Duodenal mucosa (tissue), 2 donors: ENCODE measurements at regions not wholly inside any gene's neighbourhood (a gene's known extent, or its start where the extent isn't known, plus 50 kb on each side); places are given as distances from the start of the nearest gene placed in this dataset.

Experiments
- H3K27ac ChIP-seq: one replicate; pipeline ENCODE4 v1.7.0; 2013; ENCODE audit warnings: low read depth, low read length
- H3K27me3 ChIP-seq, 2 donors: one replicate each; pipeline ENCODE4 v1.7.0; 2013; ENCODE audit warnings: low read length in 2 of 2, control low read depth in 1 of 2; ENCODE audit not compliant: insufficient read depth in 2 of 2, control insufficient read depth in 1 of 2
- H3K36me3 ChIP-seq, 2 donors: one replicate each; pipeline ENCODE4 v1.7.0; 2013; ENCODE audit warnings: low read length in 2 of 2, control low read depth in 1 of 2; ENCODE audit not compliant: insufficient read depth in 2 of 2, control insufficient read depth in 1 of 2
- H3K4me1 ChIP-seq, 2 donors: one replicate each; pipeline ENCODE4 v1.7.0; 2013; ENCODE audit warnings: low read length in 2 of 2, control low read depth in 1 of 2; ENCODE audit not compliant: insufficient read depth in 2 of 2, control insufficient read depth in 1 of 2
- H3K4me3 ChIP-seq, 2 donors: one replicate each; pipeline ENCODE4 v1.7.0; 2013; ENCODE audit warnings: low read length in 2 of 2, low read depth in 1 of 2
- H3K9ac ChIP-seq, 2 donors: one replicate each; pipeline ENCODE4 v1.7.0; 2013; ENCODE audit warnings: low read length in 2 of 2, low read depth in 1 of 2
- H3K9me3 ChIP-seq, 2 donors: one replicate each; pipeline ENCODE4 v1.7.0; 2013; ENCODE audit warnings: low read length in 2 of 2, control low read depth in 1 of 2; ENCODE audit not compliant: control insufficient read depth in 1 of 2

- no peaks in the 10 kb centered on the region for H3K27me3 ChIP-seq
- H3K36me3 ChIP-seq = no peaks in the 10 kb centered on the region
- no peak overlapping the region for H3K4me3 ChIP-seq
- H3K27ac ChIP-seq = no peak overlapping the region
- no peak overlapping the region for H3K9ac ChIP-seq
- H3K9me3 ChIP-seq = no peaks in the 10 kb centered on the region
- H3K4me1 ChIP-seq = peaks cover 10 to 17% of the 10 kb centered on the region in 2 donors
Measured at GRCh38 chr5:124796495-124796894, 50.1 kb upstream of the ZNF608 start.

- no peak overlapping the region for H3K9ac ChIP-seq
- H3K36me3 ChIP-seq = no peaks in the 10 kb centered on the region
- no peak overlapping the region for H3K4me3 ChIP-seq
- H3K4me1 ChIP-seq = peaks cover 4 to 9% of the 10 kb centered on the region in 2 donors
- H3K27me3 ChIP-seq = no peaks in the 10 kb centered on the region
- no peaks in the 10 kb centered on the region for H3K9me3 ChIP-seq
- H3K27ac ChIP-seq = no peak overlapping the region
Measured at GRCh38 chr5:124797665-124798087, 51.2 kb upstream of the ZNF608 start.

- Histone ChIP-seq H3K27ac (no peak overlapping the region), H3K27me3 (no peaks in the 10 kb centered on the region), H3K4me1 (peaks cover 4 to 9% of the 10 kb centered on the region in 2 donors), H3K36me3 (no peaks in the 10 kb centered on the region), H3K9ac (no peak overlapping the region), H3K4me3 (no peak overlapping the region), H3K9me3 (no peaks in the 10 kb centered on the region)
Measured at GRCh38 chr5:124798890-124799289, 52.5 kb upstream of the ZNF608 start.

- Histone ChIP-seq H3K27me3 (no peaks in the 10 kb centered on the region), H3K27ac (no peak overlapping the region), H3K36me3 (no peaks in the 10 kb centered on the region), H3K4me3 (no peak overlapping the region), H3K9ac (no peak overlapping the region), H3K9me3 (no peaks in the 10 kb centered on the region), H3K4me1 (peaks cover 7 to 8% of the 10 kb centered on the region in 2 donors)
Measured at GRCh38 chr5:124801551-124801950, 55.1 kb upstream of the ZNF608 start.

- Histone ChIP-seq H3K9me3 (no peaks in the 10 kb centered on the region), H3K36me3 (no peaks in the 10 kb centered on the region), H3K27ac (no peak overlapping the region), H3K9ac (no peak overlapping the region), H3K27me3 (no peaks in the 10 kb centered on the region), H3K4me3 (no peak overlapping the region), H3K4me1 (peaks cover 10 to 17% of the 10 kb centered on the region in 2 donors)
Measured at GRCh38 chr5:124803617-124804323, 57.3 kb upstream of the ZNF608 start.

GRCh38 chr5:124806026-124806372 lies 59.6 kb upstream of the ZNF608 start:
- peaks cover 10 to 17% of the 10 kb centered on the region in 2 donors for H3K4me1 ChIP-seq
- H3K4me3 ChIP-seq = no peak overlapping the region
- no peaks in the 10 kb centered on the region for H3K27me3 ChIP-seq
- H3K36me3 ChIP-seq = no peaks in the 10 kb centered on the region
- H3K27ac ChIP-seq = no peak overlapping the region
- H3K9ac ChIP-seq = peak overlapping the region in 1 of 2 donors; percentile 26
- H3K9me3 ChIP-seq = no peaks in the 10 kb centered on the region

- H3K9me3 ChIP-seq = no peaks in the 10 kb centered on the region
- no peaks in the 10 kb centered on the region for H3K36me3 ChIP-seq
- H3K27me3 ChIP-seq = no peaks in the 10 kb centered on the region
- H3K4me3 ChIP-seq = peak overlapping the region in 1 of 2 donors; percentile 27
- peak overlapping the region; percentile 15 to 26 for H3K9ac ChIP-seq
- no peak overlapping the region for H3K27ac ChIP-seq
- H3K4me1 ChIP-seq = peaks cover 10 to 17% of the 10 kb centered on the region in 2 donors
Measured at GRCh38 chr5:124806373-124807077, 60.1 kb upstream of the ZNF608 start.

- Histone ChIP-seq H3K27me3 (no peaks in the 10 kb centered on the region), H3K36me3 (no peaks in the 10 kb centered on the region), H3K4me1 (peaks cover 10 to 26% of the 10 kb centered on the region in 2 donors), H3K9me3 (no peaks in the 10 kb centered on the region), H3K27ac (no peak overlapping the region), H3K9ac (no peak overlapping the region), H3K4me3 (no peak overlapping the region)
Measured at GRCh38 chr5:124808842-124809268, 62.4 kb upstream of the ZNF608 start.

GRCh38 chr5:124810396-124811006 lies 64.1 kb upstream of the ZNF608 start:
- Histone ChIP-seq H3K4me1 (peaks cover 10 to 26% of the 10 kb centered on the region in 2 donors), H3K9ac (no peak overlapping the region), H3K4me3 (no peak overlapping the region), H3K9me3 (no peaks in the 10 kb centered on the region), H3K36me3 (no peaks in the 10 kb centered on the region), H3K27ac (no peak overlapping the region), H3K27me3 (no peaks in the 10 kb centered on the region)

- H3K9ac ChIP-seq = no peak overlapping the region
- H3K27ac ChIP-seq = no peak overlapping the region
Measured at GRCh38 chr5:124812771-124813358, 66.4 kb upstream of the ZNF608 start.

More at GRCh38 chr5:124812771-124813358, 66.4 kb upstream of the ZNF608 start:
- no peaks in the 10 kb centered on the region for H3K36me3 ChIP-seq
- H3K4me3 ChIP-seq = no peak overlapping the region
- H3K4me1 ChIP-seq = peaks cover 0 to 9% of the 10 kb centered on the region in 2 donors
- no peaks in the 10 kb centered on the region for H3K9me3 ChIP-seq
- H3K27me3 ChIP-seq = no peaks in the 10 kb centered on the region
